Stomach (tissue), 4 donors: ENCODE measurements at regions not wholly inside any gene's neighbourhood (a gene's known extent, or its start where the extent isn't known, plus 50 kb on each side); places are given as distances from the start of the nearest gene placed in this dataset.

Experiments used
- CTCF ChIP-seq, 7 experiments: fragments of 450-650 bp in 4 of 7; fragments of 200-600 bp in 3 of 7; sonication (generic) in 3 of 7; IDR thresholded peaks; one replicate each; pipeline ENCODE4 v1.5.1; 2016 to 2019; ENCODE audit warnings: antibody characterized with exemption in 7 of 7, control low read depth in 2 of 7, mild to moderate bottlenecking in 1 of 7
- EP300 ChIP-seq: sonication (generic); formaldehyde crosslinking; IDR thresholded peaks from one replicate; pipeline ENCODE4 v1.6.1; 2017; ENCODE audit warnings: antibody characterized with exemption
- POLR2A ChIP-seq, 4 donors: fragments of 450-650 bp; IDR thresholded peaks; one replicate each; pipeline ENCODE4 v1.6.1; 2016; ENCODE audit warnings: antibody characterized with exemption in 4 of 4, control low read depth in 2 of 4, mild to moderate bottlenecking in 1 of 4, moderate library complexity in 1 of 4
- POLR2AphosphoS5 ChIP-seq, 3 donors: sonication (generic); formaldehyde crosslinking; IDR thresholded peaks; one replicate each; pipeline ENCODE4 v1.6.1; 2016; ENCODE audit warnings: antibody characterized with exemption in 3 of 3

- no peak for TF ChIP-seq CTCF (IDR thresholded peaks at IDR 0.05)
- no peak for TF ChIP-seq POLR2A (IDR thresholded peaks at IDR 0.05)
- TF ChIP-seq POLR2AphosphoS5 (IDR thresholded peaks at IDR 0.05): no peak
- TF ChIP-seq EP300: no peak
These were observed 237.4 kb upstream of the IL1RAPL1 start for GRCh38 chrX:28349888-28350287.
